T-helper 2 cell (primary cell): ENCODE measurements at regions not wholly inside any gene's neighbourhood (a gene's known extent, or its start where the extent isn't known, plus 50 kb on each side); places are given as distances from the start of the nearest gene placed in this dataset.
A peak's percentile ranks its signal among the peaks of the same experiment; 100 is the strongest.
"Not testable (repeated sequence)": the region's sequence is repeated elsewhere in the genome, so short reads cannot be mapped to it uniquely, and the experiment has no call there.

ENCODE experiments used
- DNase-seq, 5 experiments: peaks; one replicate each; pipeline versions ENCODE4 v3.0.0 to v3.0.0-alpha.2; 2012 to 2022

DNA sequence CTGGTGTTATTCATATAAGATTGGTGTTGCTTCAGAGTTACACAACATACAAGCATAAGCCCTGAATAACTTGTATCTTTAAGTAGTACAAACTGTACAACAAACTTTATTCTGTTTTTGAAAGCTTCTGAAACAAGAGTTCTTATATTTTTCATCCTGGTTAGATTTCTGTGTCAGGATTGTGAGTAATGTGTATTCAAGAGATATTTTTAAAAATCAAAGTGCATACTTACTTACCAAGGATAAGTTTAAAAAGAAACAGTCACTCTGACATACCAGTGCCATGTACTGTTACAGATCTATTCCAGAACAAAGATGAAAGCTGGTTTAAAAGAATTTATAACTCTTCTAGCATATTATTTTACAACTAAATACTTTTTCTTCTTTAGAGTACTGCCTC, 755.1 kb downstream of the ZPLD1 start:
- no peak for DNase-seq

DNA sequence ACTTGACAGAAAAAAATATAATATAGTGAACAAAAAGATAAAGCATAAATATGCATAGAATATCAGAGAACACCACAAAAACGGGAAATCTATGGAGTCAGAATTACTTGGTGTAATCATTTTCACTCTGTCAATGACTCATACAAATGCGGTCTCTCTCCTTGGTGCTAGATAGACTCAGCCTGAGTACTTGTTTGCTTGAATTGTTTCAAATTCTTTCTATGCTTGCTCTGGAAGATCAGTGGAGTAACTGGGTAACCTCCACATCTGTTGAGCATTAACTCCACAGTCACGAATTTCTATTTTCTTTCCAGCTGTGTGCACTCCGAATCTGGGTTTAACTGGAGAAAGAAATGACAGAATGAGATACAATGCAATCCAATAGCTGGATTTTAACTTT, 760.4 kb downstream of the ZPLD1 start:
- DNase-seq, result no peak

- DNase-seq, result no peak
These were observed 768.6 kb downstream of the ZPLD1 start for GRCh38 chr3:103203441-103203840.

DNA sequence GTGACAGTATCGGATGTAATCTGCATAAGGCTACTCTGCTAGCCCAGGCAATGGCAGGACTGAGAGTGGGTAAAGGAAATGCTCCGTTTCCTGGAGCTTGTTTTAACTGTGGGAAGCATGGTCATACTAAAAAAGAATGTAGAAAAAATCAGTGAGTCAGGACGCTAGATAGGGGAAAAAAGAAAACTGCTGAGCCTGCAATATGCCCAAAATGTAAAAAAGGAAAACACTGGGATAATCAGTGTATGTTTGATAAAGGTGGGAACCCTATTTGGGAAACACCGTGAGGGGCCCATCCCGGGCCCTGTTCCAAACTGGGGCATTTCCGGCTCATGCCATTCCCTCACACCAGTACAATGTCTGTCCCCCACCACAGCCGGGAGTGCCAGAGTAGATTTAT, 775.8 kb downstream of the ZPLD1 start:
- DNase-seq, result no peak

DNA sequence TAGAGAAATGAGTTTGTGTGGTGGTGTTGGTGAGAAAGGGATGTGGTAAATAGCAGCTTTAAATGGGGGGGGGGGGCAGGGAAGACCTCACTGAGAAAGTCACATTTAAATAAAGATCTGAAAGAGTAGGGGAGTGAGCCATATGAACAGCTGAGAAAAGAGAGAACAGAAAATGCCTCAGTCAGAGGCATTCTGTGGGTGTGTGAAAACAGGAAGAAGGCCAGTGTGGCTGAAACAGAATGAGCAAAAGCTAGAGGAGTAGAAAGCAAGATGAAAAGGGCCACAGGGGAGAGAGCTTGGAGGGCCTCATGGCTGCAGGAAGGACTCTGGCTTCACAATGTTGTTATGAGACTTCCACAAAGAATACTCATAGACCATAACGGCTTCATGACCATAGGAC, 783.3 kb downstream of the ZPLD1 start:
- DNase-seq, result peak in 1 of 5 experiments; percentile 0

- no peak for DNase-seq
These were observed 784.0 kb downstream of the ZPLD1 start for GRCh38 chr3:103218793-103219192.

GRCh38 chr3:103227651-103228050, 792.8 kb downstream of the ZPLD1 start:
- no peak for DNase-seq

DNA sequence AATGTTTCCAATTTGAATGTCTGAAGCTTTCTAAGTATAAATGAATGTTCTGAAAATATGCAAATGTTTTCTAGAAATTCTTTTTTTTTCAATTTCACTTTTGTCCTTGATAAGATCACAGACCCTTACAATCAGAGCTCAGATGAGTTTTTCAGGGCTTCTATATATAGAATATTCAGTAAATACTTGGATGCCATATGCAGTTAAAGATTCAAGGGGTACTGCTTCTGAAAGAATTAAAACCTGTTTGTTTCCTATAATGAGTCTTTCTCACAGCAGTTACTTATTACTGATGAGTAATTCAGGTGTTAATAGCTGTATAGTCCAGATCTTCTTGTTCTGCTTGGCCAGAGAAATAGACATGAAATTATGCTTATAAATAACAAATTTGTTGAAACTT, 812.6 kb downstream of the ZPLD1 start:
- no peak for DNase-seq

GRCh38 chr3:103254827-103255226, 820.0 kb downstream of the ZPLD1 start:
- not testable (repeated sequence) for DNase-seq

- no peak for DNase-seq
These were observed 834.5 kb downstream of the ZPLD1 start for GRCh38 chr3:103269287-103269686.

GRCh38 chr3:103271575-103271974, 836.8 kb downstream of the ZPLD1 start:
- DNase-seq, result no peak

GRCh38 chr3:103295974-103296570, 861.3 kb downstream of the ZPLD1 start:
- DNase-seq, result no peak

DNA sequence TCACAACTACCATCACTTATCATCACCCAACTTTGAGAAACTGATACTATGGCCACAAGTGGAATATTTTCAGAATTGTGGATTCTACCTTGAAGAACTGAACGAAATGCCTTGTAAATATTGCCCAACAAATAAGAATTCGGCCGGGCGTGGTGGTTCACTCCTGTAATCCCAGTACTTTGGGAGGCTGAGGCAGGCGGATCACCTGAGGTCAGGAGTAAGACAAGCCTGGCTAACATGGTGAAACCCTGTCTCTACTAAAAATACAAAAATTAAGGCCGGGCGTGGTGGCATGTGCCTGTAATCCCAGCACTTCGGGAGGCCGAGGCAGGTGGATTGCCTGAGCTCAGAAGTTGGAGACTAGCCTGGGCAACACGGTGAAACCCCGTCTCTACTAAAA, 862.7 kb downstream of the ZPLD1 start:
- DNase-seq, result not testable (repeated sequence)

- no peak for DNase-seq
These were observed 871.3 kb downstream of the ZPLD1 start for GRCh38 chr3:103306104-103306503.

- DNase-seq, result no peak
These were observed 874.1 kb downstream of the ZPLD1 start for GRCh38 chr3:103308921-103309320.

DNA sequence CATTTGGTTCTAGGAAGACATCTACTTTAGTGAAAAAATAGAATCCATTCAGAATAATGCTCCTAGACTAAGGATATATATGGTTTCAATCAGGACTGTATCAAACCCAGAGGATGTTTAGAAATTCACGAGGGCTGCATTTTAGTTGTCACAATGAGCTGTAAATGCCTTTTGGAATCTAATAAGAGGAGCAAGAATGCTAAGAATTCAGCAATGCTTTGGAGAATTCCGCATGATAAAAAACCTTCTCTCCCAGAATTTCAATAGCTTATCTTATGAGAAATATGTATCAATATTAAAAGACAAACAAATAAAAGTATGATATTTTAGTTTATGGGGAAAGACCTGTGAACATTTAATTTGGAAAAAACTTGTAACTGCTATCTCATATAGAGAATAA, 885.1 kb downstream of the ZPLD1 start:
- no peak for DNase-seq

- DNase-seq, result no peak
These were observed 902.5 kb downstream of the ZPLD1 start for GRCh38 chr3:103337179-103337845.

DNA sequence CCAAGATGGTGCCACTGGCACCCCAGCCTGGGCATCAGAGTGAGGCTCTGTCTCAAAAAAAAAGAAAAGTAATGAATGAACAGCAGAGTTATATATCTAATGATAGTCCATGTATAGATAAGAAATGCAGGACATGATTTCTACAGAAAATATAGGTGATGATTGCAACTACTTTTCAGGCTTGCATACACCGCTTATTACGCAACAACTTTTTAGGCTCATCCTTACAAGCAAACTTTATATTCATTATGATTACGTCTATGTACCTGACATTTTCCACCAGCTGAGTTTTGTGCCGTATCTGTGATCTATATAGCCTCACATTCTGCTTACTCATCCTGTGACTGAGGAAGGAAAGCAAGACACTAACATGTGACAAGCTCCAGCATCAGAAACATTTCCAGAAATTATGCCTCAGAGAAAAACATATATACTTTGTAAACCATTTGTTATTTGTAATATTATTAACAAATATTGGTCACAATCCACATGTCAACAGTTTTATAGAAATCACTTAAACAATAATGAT, 906.3 kb downstream of the ZPLD1 start:
- DNase-seq, result no peak

DNA sequence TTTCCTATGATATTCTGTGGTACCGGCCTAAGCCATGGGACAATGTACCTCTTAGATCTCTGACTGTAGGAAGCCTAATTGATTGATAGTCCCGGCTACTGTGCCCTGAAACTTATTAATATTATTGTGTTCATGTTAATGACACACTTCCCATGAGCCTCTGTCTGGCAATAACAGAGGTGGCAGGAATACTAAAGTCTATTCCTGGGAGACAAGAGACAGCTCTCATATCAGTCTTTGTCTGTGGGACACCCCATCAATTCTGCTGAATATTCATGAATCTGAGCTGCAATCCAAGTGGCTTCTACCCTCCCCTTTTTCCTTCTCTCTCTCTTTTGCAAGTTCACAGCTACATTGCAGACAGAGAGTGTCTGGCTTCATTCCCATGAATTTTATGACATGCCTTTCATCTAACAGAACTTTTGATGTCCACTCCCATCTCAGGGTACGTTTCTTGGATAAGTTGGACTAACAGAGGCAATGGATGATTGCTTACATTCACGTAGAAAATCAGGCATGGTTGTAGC, 907.5 kb downstream of the ZPLD1 start:
- DNase-seq, result no peak

GRCh38 chr3:103349760-103350159, 914.9 kb downstream of the ZPLD1 start:
- DNase-seq, result no peak

GRCh38 chr3:103365467-103365866, 930.7 kb downstream of the ZPLD1 start:
- no peak for DNase-seq

DNA sequence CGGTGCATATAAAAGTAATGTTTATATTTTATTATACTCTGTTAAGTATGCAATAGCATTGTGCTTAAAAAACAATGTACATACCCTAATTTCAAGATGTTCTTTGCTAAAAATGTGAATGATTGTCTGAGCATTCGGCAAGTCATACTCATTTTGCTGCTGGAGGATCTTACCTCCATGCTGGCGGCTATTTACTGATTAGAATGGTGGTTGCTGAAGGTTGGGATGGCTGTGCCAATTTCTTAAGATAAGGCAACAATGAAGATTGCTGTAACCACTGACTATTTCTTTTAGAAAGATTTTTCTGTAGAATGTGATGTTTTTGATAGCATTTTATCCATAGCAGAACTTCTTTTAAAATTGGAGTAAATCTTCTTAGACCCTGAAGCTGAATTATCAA, 932.7 kb downstream of the ZPLD1 start:
- no peak for DNase-seq

- no peak for DNase-seq
These were observed 936.6 kb downstream of the ZPLD1 start for GRCh38 chr3:103371411-103371810.

GRCh38 chr3:103372031-103372430, 937.2 kb downstream of the ZPLD1 start:
- no peak for DNase-seq
